ENCODE measurements at regions not wholly inside any gene's neighbourhood (a gene's known extent, or its start where the extent isn't known, plus 50 kb on each side); places are given as distances from the start of the nearest gene placed in this dataset.

DNA sequence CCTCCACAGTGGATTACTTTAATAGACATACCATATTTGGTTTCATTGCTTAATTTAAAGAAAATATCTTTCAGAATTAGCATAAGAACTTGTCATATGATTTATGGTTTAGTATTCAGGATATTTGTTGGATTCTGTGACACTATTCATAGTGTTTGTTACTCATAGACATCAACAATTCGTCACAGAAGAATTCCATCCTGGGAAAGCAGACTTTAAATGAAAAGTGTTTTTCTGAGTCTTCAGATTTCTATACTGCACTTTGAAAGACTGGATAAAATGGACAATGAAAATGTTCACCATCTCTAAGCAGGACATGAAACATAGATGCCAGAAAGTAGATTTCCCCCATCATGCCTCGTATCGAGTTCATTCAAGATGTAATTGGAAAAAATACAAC lies 435.6 kb upstream of the ONECUT1 start (continued):
- TF ChIP-seq, protein P1, sequence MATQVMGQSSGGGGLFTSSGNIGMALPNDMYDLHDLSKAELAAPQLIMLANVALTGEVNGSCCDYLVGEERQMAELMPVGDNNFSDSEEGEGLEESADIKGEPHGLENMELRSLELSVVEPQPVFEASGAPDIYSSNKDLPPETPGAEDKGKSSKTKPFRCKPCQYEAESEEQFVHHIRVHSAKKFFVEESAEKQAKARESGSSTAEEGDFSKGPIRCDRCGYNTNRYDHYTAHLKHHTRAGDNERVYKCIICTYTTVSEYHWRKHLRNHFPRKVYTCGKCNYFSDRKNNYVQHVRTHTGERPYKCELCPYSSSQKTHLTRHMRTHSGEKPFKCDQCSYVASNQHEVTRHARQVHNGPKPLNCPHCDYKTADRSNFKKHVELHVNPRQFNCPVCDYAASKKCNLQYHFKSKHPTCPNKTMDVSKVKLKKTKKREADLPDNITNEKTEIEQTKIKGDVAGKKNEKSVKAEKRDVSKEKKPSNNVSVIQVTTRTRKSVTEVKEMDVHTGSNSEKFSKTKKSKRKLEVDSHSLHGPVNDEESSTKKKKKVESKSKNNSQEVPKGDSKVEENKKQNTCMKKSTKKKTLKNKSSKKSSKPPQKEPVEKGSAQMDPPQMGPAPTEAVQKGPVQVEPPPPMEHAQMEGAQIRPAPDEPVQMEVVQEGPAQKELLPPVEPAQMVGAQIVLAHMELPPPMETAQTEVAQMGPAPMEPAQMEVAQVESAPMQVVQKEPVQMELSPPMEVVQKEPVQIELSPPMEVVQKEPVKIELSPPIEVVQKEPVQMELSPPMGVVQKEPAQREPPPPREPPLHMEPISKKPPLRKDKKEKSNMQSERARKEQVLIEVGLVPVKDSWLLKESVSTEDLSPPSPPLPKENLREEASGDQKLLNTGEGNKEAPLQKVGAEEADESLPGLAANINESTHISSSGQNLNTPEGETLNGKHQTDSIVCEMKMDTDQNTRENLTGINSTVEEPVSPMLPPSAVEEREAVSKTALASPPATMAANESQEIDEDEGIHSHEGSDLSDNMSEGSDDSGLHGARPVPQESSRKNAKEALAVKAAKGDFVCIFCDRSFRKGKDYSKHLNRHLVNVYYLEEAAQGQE (IDR thresholded peaks at IDR 0.05), result no peak
- TF ChIP-seq, protein P2, sequence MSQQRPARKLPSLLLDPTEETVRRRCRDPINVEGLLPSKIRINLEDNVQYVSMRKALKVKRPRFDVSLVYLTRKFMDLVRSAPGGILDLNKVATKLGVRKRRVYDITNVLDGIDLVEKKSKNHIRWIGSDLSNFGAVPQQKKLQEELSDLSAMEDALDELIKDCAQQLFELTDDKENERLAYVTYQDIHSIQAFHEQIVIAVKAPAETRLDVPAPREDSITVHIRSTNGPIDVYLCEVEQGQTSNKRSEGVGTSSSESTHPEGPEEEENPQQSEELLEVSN (IDR thresholded peaks at IDR 0.05; ENCODE audit: borderline replicate concordance, low read depth), result no peak
- TF ChIP-seq, protein P3, sequence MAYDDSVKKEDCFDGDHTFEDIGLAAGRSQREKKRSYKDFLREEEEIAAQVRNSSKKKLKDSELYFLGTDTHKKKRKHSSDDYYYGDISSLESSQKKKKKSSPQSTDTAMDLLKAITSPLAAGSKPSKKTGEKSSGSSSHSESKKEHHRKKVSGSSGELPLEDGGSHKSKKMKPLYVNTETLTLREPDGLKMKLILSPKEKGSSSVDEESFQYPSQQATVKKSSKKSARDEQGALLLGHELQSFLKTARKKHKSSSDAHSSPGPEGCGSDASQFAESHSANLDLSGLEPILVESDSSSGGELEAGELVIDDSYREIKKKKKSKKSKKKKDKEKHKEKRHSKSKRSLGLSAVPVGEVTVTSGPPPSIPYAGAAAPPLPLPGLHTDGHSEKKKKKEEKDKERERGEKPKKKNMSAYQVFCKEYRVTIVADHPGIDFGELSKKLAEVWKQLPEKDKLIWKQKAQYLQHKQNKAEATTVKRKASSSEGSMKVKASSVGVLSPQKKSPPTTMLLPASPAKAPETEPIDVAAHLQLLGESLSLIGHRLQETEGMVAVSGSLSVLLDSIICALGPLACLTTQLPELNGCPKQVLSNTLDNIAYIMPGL (CRISPR knock-in tag; IDR thresholded peaks at IDR 0.05; ENCODE audit: borderline replicate concordance), result no peak
- TF ChIP-seq, protein P4, sequence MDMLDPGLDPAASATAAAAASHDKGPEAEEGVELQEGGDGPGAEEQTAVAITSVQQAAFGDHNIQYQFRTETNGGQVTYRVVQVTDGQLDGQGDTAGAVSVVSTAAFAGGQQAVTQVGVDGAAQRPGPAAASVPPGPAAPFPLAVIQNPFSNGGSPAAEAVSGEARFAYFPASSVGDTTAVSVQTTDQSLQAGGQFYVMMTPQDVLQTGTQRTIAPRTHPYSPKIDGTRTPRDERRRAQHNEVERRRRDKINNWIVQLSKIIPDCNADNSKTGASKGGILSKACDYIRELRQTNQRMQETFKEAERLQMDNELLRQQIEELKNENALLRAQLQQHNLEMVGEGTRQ (IDR thresholded peaks at IDR 0.05), result no peak
- TF ChIP-seq ZNF302 (CRISPR knock-in tag; IDR thresholded peaks at IDR 0.05), result no peak

DNA sequence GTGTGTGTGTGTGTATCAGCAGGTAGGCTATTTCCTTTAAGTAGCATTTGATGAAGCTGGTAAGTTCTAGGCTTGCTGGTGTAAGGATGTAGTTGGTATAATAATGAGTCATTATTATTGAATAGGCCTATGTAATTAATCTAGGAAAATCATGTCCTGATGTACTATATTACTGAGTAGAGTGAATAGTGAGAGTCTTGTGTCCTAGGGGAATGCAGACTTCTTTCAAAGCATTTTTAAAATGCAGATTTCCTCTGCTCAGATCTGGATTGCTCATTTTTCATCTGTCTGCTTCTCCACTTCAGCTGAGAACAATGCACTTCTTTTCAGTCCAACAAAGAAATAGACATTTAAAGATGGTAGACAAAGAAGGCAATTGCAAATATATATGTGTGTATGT lies 434.2 kb upstream of the ONECUT1 start:
- H3K4me2 ChIP-seq, result no peak overlapping the region
- CTCF ChIA-PET, result no interaction called here
- no peaks in the 10 kb centered on the region for H3K4me1 ChIP-seq
- TF ChIP-seq RFX5 (IDR thresholded peaks at IDR 0.05) (no peak), RAD21 (conservative IDR thresholded peaks at IDR 0.05 in 1 of 2, IDR thresholded peaks at IDR 0.05 in 1 of 2) (no peak), NFE2L2 (conservative IDR thresholded peaks at IDR 0.05; ENCODE audit: low read length) (no peak), RARB (CRISPR knock-in tag; IDR thresholded peaks at IDR 0.05) (no peak), FOSB (CRISPR knock-in tag; IDR thresholded peaks at IDR 0.05) (no peak), CHD4 (IDR thresholded peaks at IDR 0.05; ENCODE audit: borderline replicate concordance) (no peak), HOXA7 (CRISPR knock-in tag; IDR thresholded peaks at IDR 0.05) (no peak), MYC (IDR thresholded peaks at IDR 0.05; ENCODE audit: borderline replicate concordance, low read length) (no peak), SMC3 (IDR thresholded peaks at IDR 0.05) (no peak), TP53 (CRISPR knock-in tag; IDR thresholded peaks at IDR 0.05) (no peak), HOXB5 (CRISPR knock-in tag; IDR thresholded peaks at IDR 0.05) (no peak), HOXB13 (CRISPR knock-in tag; IDR thresholded peaks at IDR 0.05; ENCODE audit: low read depth) (no peak), NR3C1 (IDR thresholded peaks at IDR 0.05) (no peak)
- TF ChIP-seq, protein P5, sequence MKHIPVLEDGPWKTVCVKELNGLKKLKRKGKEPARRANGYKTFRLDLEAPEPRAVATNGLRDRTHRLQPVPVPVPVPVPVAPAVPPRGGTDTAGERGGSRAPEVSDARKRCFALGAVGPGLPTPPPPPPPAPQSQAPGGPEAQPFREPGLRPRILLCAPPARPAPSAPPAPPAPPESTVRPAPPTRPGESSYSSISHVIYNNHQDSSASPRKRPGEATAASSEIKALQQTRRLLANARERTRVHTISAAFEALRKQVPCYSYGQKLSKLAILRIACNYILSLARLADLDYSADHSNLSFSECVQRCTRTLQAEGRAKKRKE (CRISPR knock-in tag; IDR thresholded peaks at IDR 0.05; ENCODE audit: low read depth), result no peak
- TF ChIP-seq, protein P6, sequence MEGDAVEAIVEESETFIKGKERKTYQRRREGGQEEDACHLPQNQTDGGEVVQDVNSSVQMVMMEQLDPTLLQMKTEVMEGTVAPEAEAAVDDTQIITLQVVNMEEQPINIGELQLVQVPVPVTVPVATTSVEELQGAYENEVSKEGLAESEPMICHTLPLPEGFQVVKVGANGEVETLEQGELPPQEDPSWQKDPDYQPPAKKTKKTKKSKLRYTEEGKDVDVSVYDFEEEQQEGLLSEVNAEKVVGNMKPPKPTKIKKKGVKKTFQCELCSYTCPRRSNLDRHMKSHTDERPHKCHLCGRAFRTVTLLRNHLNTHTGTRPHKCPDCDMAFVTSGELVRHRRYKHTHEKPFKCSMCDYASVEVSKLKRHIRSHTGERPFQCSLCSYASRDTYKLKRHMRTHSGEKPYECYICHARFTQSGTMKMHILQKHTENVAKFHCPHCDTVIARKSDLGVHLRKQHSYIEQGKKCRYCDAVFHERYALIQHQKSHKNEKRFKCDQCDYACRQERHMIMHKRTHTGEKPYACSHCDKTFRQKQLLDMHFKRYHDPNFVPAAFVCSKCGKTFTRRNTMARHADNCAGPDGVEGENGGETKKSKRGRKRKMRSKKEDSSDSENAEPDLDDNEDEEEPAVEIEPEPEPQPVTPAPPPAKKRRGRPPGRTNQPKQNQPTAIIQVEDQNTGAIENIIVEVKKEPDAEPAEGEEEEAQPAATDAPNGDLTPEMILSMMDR (IDR thresholded peaks at IDR 0.05), result no peak
- TF ChIP-seq, protein P7, sequence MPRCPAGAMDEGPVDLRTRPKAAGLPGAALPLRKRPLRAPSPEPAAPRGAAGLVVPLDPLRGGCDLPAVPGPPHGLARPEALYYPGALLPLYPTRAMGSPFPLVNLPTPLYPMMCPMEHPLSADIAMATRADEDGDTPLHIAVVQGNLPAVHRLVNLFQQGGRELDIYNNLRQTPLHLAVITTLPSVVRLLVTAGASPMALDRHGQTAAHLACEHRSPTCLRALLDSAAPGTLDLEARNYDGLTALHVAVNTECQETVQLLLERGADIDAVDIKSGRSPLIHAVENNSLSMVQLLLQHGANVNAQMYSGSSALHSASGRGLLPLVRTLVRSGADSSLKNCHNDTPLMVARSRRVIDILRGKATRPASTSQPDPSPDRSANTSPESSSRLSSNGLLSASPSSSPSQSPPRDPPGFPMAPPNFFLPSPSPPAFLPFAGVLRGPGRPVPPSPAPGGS (IDR thresholded peaks at IDR 0.05), result no peak
- TF ChIP-seq, protein P8, sequence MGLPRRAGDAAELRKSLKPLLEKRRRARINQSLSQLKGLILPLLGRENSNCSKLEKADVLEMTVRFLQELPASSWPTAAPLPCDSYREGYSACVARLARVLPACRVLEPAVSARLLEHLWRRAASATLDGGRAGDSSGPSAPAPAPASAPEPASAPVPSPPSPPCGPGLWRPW (IDR thresholded peaks at IDR 0.05), result no peak
- FAIRE-seq (no peak), ATAC-seq (no peak), DNase-seq (ENCODE audit: low read depth in 1 of 2, low spot score in 1 of 2) (no peak)
- POLR2A ChIA-PET, result no interaction called here
- no peak overlapping the region for H3K27ac ChIP-seq
- H3K9me3 ChIP-seq, result no peaks in the 10 kb centered on the region
- no peak overlapping the region for H3K4me3 ChIP-seq
